ENCODE measurements at regions not wholly inside any gene's neighbourhood (a gene's known extent, or its start where the extent isn't known, plus 50 kb on each side); places are given as distances from the start of the nearest gene placed in this dataset.

DNA sequence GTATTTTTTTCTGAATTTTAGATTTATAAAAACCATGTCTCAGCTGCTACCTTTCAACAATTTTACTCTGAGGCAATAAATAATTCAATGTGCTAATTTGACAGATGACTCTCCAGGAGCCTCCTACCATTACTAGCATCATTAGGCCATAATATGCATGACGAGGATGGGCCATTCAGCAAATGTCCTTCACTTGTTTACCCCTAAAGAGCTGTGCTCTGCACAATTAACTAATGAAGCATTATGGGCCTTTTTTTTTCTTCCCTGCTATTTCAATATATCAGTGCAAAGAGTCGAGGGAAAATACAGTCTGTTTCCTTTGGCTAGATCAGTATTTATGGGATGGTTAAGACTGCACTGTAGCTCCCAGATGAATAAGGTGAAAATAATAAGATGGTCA is 627.2 kb downstream of the ISL1 start:
- TF ChIP-seq EZH2 (IDR thresholded peaks at IDR 0.05; ENCODE audit: low read depth) = no peak
- TF ChIP-seq, protein P1, sequence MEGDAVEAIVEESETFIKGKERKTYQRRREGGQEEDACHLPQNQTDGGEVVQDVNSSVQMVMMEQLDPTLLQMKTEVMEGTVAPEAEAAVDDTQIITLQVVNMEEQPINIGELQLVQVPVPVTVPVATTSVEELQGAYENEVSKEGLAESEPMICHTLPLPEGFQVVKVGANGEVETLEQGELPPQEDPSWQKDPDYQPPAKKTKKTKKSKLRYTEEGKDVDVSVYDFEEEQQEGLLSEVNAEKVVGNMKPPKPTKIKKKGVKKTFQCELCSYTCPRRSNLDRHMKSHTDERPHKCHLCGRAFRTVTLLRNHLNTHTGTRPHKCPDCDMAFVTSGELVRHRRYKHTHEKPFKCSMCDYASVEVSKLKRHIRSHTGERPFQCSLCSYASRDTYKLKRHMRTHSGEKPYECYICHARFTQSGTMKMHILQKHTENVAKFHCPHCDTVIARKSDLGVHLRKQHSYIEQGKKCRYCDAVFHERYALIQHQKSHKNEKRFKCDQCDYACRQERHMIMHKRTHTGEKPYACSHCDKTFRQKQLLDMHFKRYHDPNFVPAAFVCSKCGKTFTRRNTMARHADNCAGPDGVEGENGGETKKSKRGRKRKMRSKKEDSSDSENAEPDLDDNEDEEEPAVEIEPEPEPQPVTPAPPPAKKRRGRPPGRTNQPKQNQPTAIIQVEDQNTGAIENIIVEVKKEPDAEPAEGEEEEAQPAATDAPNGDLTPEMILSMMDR (conservative IDR thresholded peaks at IDR 0.05) = no peak

Data from PC-9 (cell line).